Adrenal gland (tissue), 9 donors: ENCODE measurements at regions not wholly inside any gene's neighbourhood (a gene's known extent, or its start where the extent isn't known, plus 50 kb on each side); places are given as distances from the start of the nearest gene placed in this dataset.
A peak's percentile ranks its signal among the peaks of the same experiment; 100 is the strongest.

Source experiments
- DNase-seq, 7 donors: peaks; one replicate each; pipeline ENCODE4 v3.0.0-alpha.2; 2019 to 2020
- H3K27ac ChIP-seq, 5 donors: fragments of 200-600 bp; sonication (generic) in 4 of 5; 1 replicate in 3 of 5; 2 replicates in 2 of 5; pipeline versions ENCODE4 v1.5.1 to v1.8.0; 2016 to 2020; ENCODE audit warnings: mild to moderate bottlenecking in 1 of 5
- H3K27me3 ChIP-seq: fragments of 200-600 bp; 2 replicates; pipeline ENCODE4 v1.8.0; 2021
- H3K36me3 ChIP-seq, 2 donors: fragments of 200-600 bp; replicated peaks in 1 of 2; 1 replicate in 1 of 2; 2 replicates in 1 of 2; pipeline versions ENCODE4 v1.5.1 to v1.8.0; 2018 to 2022
- H3K4me1 ChIP-seq, 2 donors: fragments of 200-600 bp; replicated peaks in 1 of 2; 1 replicate in 1 of 2; 2 replicates in 1 of 2; pipeline versions ENCODE4 v1.5.1 to v1.8.0; 2018 to 2021
- H3K4me3 ChIP-seq, 4 donors: fragments of 200-600 bp; sonication (generic) in 3 of 4; one replicate each; pipeline ENCODE4 v1.5.1; 2016 to 2018
- H3K9me3 ChIP-seq, 3 donors: fragments of 200-600 bp; sonication (generic) in 1 of 3; replicated peaks in 1 of 3; 1 replicate in 2 of 3; 2 replicates in 1 of 3; pipeline versions ENCODE4 v1.5.1 to v1.8.0; 2016 to 2021
- POLR2A ChIP-seq, 2 donors: fragments of 450-650 bp; IDR thresholded peaks; one replicate each; pipeline ENCODE4 v1.6.1; 2017; ENCODE audit warnings: antibody characterized with exemption in 2 of 2, mild to moderate bottlenecking in 2 of 2, moderate library complexity in 1 of 2
- WGBS, 4 donors: extraction: QIAGEN DNeasy Blood & Tissue Kit in 2 of 4; methylation state at CpG; one replicate each; pipeline versions ENCODE4 v1.1.5 to v1.1.7; 2013 to 2017; 5-methylcytosine and 5-hydroxymethylcytosine counted together
- intact Hi-C, 2 donors: fragments of 100-400 bp; cut with DNase I; formaldehyde crosslinking; loops; one replicate each; pipeline versions ENCODE4 v1.14.1 to v1.15.0; 2022 to 2023
- TF ChIP-seq, protein P1 (sequence below), 6 experiments: fragments of 450-650 bp in 4 of 6; fragments of 200-600 bp in 2 of 6; sonication (generic) in 1 of 6; IDR thresholded peaks; 1 replicate in 5 of 6; 2 replicates in 1 of 6; pipeline versions ENCODE4 v1.5.1 to v1.8.0; 2016 to 2021; ENCODE audit warnings: antibody characterized with exemption in 6 of 6, mild to moderate bottlenecking in 2 of 6, moderate library complexity in 1 of 6
- donor health status: healthy with polysubstance abuse.
- donor health status: Bipolar disorder and iron deficiency.
- donor health status: DM: yes; HTN: yes; CAD: no.
- donor health status: DM: no; HTN: no; CAD: no.
- donor health status: DM: no; HTN: no; CAD: no.

DNA sequence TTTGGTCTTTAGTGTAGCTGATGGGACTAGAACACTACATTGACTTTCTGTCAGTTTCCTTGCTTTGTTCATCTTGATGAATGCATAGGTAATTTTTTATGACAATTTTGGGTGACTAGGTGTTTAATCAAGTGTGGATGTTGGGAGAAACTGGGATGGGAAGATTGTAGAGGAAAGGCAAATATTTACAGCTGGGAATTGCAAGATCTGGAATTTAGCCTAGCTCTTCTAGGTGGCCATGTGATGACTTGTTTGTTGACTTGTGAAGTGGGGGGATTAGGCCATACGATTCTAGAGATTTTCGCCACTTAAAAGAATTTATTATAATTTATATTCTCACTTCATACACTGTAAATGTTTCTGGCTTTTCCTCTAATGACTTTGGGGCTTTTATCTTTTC is 480.3 kb upstream of the GOT2 start:
- H3K9me3 ChIP-seq = no peaks in the 10 kb centered on the region
- no peak for DNase-seq
- intact Hi-C loops = no loop called here
- H3K36me3 ChIP-seq = no peaks in the 10 kb centered on the region
- 32 to 74% (median 61%) methylated on average over 2 of the region's 2 CpGs for WGBS, 4 donors
- TF ChIP-seq, protein P1, sequence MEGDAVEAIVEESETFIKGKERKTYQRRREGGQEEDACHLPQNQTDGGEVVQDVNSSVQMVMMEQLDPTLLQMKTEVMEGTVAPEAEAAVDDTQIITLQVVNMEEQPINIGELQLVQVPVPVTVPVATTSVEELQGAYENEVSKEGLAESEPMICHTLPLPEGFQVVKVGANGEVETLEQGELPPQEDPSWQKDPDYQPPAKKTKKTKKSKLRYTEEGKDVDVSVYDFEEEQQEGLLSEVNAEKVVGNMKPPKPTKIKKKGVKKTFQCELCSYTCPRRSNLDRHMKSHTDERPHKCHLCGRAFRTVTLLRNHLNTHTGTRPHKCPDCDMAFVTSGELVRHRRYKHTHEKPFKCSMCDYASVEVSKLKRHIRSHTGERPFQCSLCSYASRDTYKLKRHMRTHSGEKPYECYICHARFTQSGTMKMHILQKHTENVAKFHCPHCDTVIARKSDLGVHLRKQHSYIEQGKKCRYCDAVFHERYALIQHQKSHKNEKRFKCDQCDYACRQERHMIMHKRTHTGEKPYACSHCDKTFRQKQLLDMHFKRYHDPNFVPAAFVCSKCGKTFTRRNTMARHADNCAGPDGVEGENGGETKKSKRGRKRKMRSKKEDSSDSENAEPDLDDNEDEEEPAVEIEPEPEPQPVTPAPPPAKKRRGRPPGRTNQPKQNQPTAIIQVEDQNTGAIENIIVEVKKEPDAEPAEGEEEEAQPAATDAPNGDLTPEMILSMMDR (IDR thresholded peaks at IDR 0.05) = no peak
- no peak for TF ChIP-seq POLR2A (IDR thresholded peaks at IDR 0.05)
- no peak overlapping the region for H3K27ac ChIP-seq
- no peaks in the 10 kb centered on the region for H3K27me3 ChIP-seq
- no peaks in the 10 kb centered on the region for H3K4me1 ChIP-seq
- no peak overlapping the region for H3K4me3 ChIP-seq

DNA sequence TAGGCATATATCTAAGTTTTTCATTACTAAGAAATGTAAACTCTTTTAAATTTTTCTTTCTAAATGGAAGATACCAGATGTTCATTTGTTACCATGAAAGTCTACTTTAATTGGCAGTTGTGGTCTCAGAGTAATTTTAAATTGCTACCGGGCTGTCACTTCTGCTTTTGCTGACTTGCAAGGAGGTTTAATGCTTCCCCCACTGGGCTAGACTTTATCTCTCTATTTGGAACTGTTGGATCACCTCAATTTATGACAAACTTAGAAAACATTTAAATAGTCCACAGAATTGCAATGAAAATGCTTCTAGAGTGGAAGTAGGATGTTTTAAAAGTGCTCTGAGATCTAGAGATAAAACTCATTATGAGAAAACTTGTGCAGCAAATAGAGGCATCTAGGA is 479.8 kb upstream of the GOT2 start:
- intact Hi-C loops = no loop called here
- WGBS, 4 donors = 49 to 69% (median 64%) methylated on average over 1 of the region's 1 CpG
- Histone ChIP-seq H3K27me3 (no peaks in the 10 kb centered on the region), H3K4me1 (no peaks in the 10 kb centered on the region), H3K36me3 (no peaks in the 10 kb centered on the region), H3K27ac (no peak overlapping the region), H3K9me3 (no peaks in the 10 kb centered on the region), H3K4me3 (no peak overlapping the region)
- no peak for DNase-seq
- TF ChIP-seq POLR2A (IDR thresholded peaks at IDR 0.05) = no peak
- TF ChIP-seq, protein P1 (IDR thresholded peaks at IDR 0.05) = no peak

DNA sequence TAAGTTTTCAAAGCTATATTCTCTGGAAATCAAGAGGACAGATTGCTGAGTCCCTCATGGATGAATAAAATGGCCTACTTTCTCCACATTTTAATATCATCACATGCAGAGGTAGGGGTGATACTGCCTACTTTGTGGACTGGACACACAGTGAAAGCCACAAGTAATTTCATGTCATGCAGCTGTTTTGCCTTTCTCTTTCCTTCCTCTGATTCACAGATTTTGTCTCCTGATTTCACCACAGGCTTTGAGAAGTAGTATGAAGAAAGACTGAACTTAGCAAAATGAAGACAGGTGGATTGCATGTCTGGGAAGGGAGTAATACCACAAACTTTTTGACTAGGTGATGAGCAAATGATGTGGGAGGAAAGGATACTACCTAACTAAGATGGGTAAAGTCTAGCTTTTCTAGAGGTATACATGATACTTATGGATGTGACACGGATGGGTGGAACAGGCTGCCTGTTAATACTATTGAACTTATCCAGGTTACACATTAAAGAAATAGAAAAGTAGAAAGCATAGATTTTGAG is 478.4 kb upstream of the GOT2 start:
- intact Hi-C loops = no loop called here
- Histone ChIP-seq H3K27ac (no peak overlapping the region), H3K27me3 (no peaks in the 10 kb centered on the region), H3K4me3 (no peak overlapping the region), H3K9me3 (no peaks in the 10 kb centered on the region), H3K4me1 (no peaks in the 10 kb centered on the region), H3K36me3 (no peaks in the 10 kb centered on the region)
- WGBS, 4 donors = 74 to 93% (median 85%) methylated on average over 1 of the region's 1 CpG
- DNase-seq = no peak
- TF ChIP-seq, protein P1 (IDR thresholded peaks at IDR 0.05) = no peak
- TF ChIP-seq POLR2A (IDR thresholded peaks at IDR 0.05) = no peak

DNA sequence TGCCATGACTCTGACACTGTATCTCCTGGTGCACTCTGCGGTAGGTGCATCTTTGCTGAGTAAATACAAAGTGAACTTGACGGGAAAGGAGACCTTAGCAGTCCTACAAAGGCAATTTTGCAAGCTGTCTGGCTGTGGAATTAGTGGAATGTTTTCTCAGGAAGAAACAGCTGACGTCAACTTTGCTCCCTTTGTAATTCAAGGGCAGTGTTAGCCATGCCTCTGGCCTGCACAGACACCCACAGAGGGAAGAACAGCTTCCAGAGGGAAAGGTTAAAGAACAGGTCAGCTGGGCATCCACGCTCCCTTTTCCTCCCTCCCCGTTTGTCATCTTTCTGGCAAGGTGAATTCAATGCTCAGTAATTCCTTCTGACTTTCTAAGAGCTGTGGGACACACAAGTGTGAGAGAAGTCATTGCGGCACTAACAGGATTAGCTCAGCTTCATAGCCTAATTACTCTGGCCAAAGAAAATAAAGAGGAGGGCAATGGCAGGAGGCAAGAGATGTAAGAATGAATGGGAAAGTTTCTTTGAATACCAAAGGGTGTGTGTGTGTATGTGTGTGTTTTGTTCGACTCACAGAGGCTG is 476.9 kb upstream of the GOT2 start:
- peak; percentile 17 to 70 (median 37) for DNase-seq
- Histone ChIP-seq H3K9me3 (no peaks in the 10 kb centered on the region), H3K4me1 (no peaks in the 10 kb centered on the region), H3K36me3 (no peaks in the 10 kb centered on the region), H3K27ac (peak overlapping the region in 1 of 5 donors; percentile 38), H3K4me3 (no peak overlapping the region), H3K27me3 (no peaks in the 10 kb centered on the region)
- WGBS, 4 donors = 29 to 39% (median 36%) methylated on average over 7 of the region's 7 CpGs
- intact Hi-C loops = no loop called here
- TF ChIP-seq, protein P1 (IDR thresholded peaks at IDR 0.05) = no peak
- TF ChIP-seq POLR2A (IDR thresholded peaks at IDR 0.05) = no peak
